ENCODE measurements at regions not wholly inside any gene's neighbourhood (a gene's known extent, or its start where the extent isn't known, plus 50 kb on each side); places are given as distances from the start of the nearest gene placed in this dataset.

GRCh38 chr22:44365191-44365590 lies 52.4 kb upstream of the SHISAL1 start:
- TF ChIP-seq CTCF (IDR thresholded peaks at IDR 0.05) (no peak), POLR2AphosphoS5 (IDR thresholded peaks at IDR 0.05) (no peak), POLR2A (IDR thresholded peaks at IDR 0.05) (no peak)
